CD14-positive monocyte (primary cell): ENCODE measurements at regions not wholly inside any gene's neighbourhood (a gene's known extent, or its start where the extent isn't known, plus 50 kb on each side); places are given as distances from the start of the nearest gene placed in this dataset.

Source experiments
- DNase-seq, 3 donors: peaks; one replicate each; pipeline ENCODE4 v3.0.0-alpha.2; 2011 to 2022
- H2AFZ ChIP-seq: 2 replicates; pipeline ENCODE4 v1.6.0; 2012; ENCODE audit warnings: mild to moderate bottlenecking, low read depth, low read length, inconsistent platforms; ENCODE audit not compliant: insufficient read depth, poor library complexity, severe bottlenecking
- H3K27ac ChIP-seq, 2 donors: 1 replicate in 1 of 2; 2 replicates in 1 of 2; pipeline ENCODE4 v1.5.1; 2012 to 2013; ENCODE audit warnings: low read length in 2 of 2, control low read depth in 1 of 2, inconsistent platforms in 1 of 2, low read depth in 1 of 2, mild to moderate bottlenecking in 1 of 2
- H3K27me3 ChIP-seq, 2 donors: one replicate each; pipeline versions ENCODE4 v1.6.0 to v1.6.1; 2011 to 2013; ENCODE audit warnings: low read length in 2 of 2; ENCODE audit not compliant: control insufficient read depth in 2 of 2, insufficient read depth in 2 of 2
- H3K36me3 ChIP-seq, 2 donors: replicated peaks in 1 of 2; 1 replicate in 1 of 2; 2 replicates in 1 of 2; pipeline versions ENCODE4 v1.5.1 to v1.6.1; 2012 to 2013; ENCODE audit warnings: low read length in 2 of 2, control low read depth in 1 of 2, inconsistent platforms in 1 of 2, mild to moderate bottlenecking in 1 of 2; ENCODE audit not compliant: insufficient read depth in 2 of 2, control insufficient read depth in 1 of 2
- H3K4me1 ChIP-seq, 2 donors: 1 replicate in 1 of 2; 2 replicates in 1 of 2; pipeline versions ENCODE4 v1.5.1 to v1.6.1; 2012 to 2013; ENCODE audit warnings: low read length in 2 of 2, control low read depth in 1 of 2, inconsistent platforms in 1 of 2, mild to moderate bottlenecking in 1 of 2, moderate library complexity in 1 of 2; ENCODE audit not compliant: insufficient read depth in 2 of 2, control insufficient read depth in 1 of 2
- H3K4me2 ChIP-seq: replicated peaks from 2 replicates; pipeline ENCODE3; 2012; ENCODE audit warnings: low read length, moderate library complexity, mild to moderate bottlenecking; ENCODE audit not compliant: poor library complexity, severe bottlenecking; ENCODE audit errors: extremely low read depth
- H3K4me3 ChIP-seq, 3 experiments: fragments of 200-600 bp in 1 of 3; sonication (generic) in 1 of 3; replicated peaks in 1 of 3; 1 replicate in 2 of 3; 2 replicates in 1 of 3; pipeline ENCODE4 v1.5.1; 2011 to 2013; ENCODE audit warnings: low read length in 3 of 3, mild to moderate bottlenecking in 3 of 3, control low read depth in 2 of 3, low read depth in 2 of 3, inconsistent platforms in 1 of 3, moderate library complexity in 1 of 3
- H3K79me2 ChIP-seq: 2 replicates; pipeline ENCODE4 v1.6.0; 2012; ENCODE audit warnings: mild to moderate bottlenecking, control low read depth, inconsistent platforms, low read length, moderate library complexity; ENCODE audit not compliant: insufficient read depth
- H3K9ac ChIP-seq: 2 replicates; pipeline ENCODE4 v1.6.0; 2017; ENCODE audit warnings: low read length, mild to moderate bottlenecking; ENCODE audit not compliant: insufficient read depth, poor library complexity, severe bottlenecking
- H3K9me3 ChIP-seq, 2 donors: replicated peaks in 1 of 2; 1 replicate in 1 of 2; 2 replicates in 1 of 2; pipeline versions ENCODE4 v1.5.1 to v1.6.1; 2012 to 2013; ENCODE audit warnings: low read length in 2 of 2, control low read depth in 1 of 2; ENCODE audit not compliant: control insufficient read depth in 1 of 2, insufficient read depth in 1 of 2
- H4K20me1 ChIP-seq: 2 replicates; pipeline ENCODE4 v1.6.0; 2012; ENCODE audit warnings: mild to moderate bottlenecking, low read length, control low read depth, moderate library complexity; ENCODE audit not compliant: insufficient read depth
- H3K27ac Mint-ChIP-seq, 7 donors: one replicate each; pipeline ENCODE4 v1.8.0; 2020; ENCODE audit warnings: mild to moderate bottlenecking in 7 of 7, mixed read lengths in 7 of 7, moderate library complexity in 6 of 7, inconsistent platforms in 2 of 7
- H3K27me3 Mint-ChIP-seq, 3 donors: one replicate each; pipeline ENCODE4 v1.8.0; 2021 to 2022; ENCODE audit warnings: low read depth in 3 of 3, mild to moderate bottlenecking in 3 of 3, mixed read lengths in 3 of 3, moderate library complexity in 3 of 3, inconsistent platforms in 1 of 3
- H3K36me3 Mint-ChIP-seq, 2 donors: one replicate each; pipeline ENCODE4 v1.8.0; 2020; ENCODE audit warnings: mixed read lengths in 2 of 2, inconsistent platforms in 1 of 2, mild to moderate bottlenecking in 1 of 2
- H3K4me1 Mint-ChIP-seq: one replicate; pipeline ENCODE4 v1.8.0; 2020; ENCODE audit warnings: mild to moderate bottlenecking, mixed read lengths
- H3K4me3 Mint-ChIP-seq, 2 donors: one replicate each; pipeline ENCODE4 v1.8.0; 2020; ENCODE audit warnings: mild to moderate bottlenecking in 2 of 2, mixed read lengths in 2 of 2, moderate library complexity in 1 of 2
- H3K9me3 Mint-ChIP-seq, 7 donors: one replicate each; pipeline ENCODE4 v1.8.0; 2020 to 2022; ENCODE audit warnings: mixed read lengths in 7 of 7, mild to moderate bottlenecking in 6 of 7, moderate library complexity in 6 of 7, inconsistent platforms in 2 of 7
- WGBS: methylation state at CpG from one replicate; pipeline ENCODE4 v1.1.5; 2013; ENCODE audit warnings: missing lambda C conversion rate; ENCODE audit not compliant: insufficient coverage; 5-methylcytosine and 5-hydroxymethylcytosine counted together
- intact Hi-C, 2 donors: fragments of 100-400 bp; cut with micrococcal nuclease; formaldehyde crosslinking; loops; one replicate each; pipeline versions ENCODE4 v1.15.0 to v1.15.1; 2023
- TF ChIP-seq, protein P1 (sequence below): fragments of 200-600 bp; IDR thresholded peaks from one replicate; pipeline ENCODE4 v1.8.0; 2022; ENCODE audit warnings: antibody characterized with exemption, mild to moderate bottlenecking

GRCh38 chr4:79236785-79237184 is 89.1 kb downstream of the NAA11 start:
- H3K27me3 Mint-ChIP-seq: no peaks in the 10 kb centered on the region
- no peaks in the 10 kb centered on the region for H3K9me3 Mint-ChIP-seq

DNA sequence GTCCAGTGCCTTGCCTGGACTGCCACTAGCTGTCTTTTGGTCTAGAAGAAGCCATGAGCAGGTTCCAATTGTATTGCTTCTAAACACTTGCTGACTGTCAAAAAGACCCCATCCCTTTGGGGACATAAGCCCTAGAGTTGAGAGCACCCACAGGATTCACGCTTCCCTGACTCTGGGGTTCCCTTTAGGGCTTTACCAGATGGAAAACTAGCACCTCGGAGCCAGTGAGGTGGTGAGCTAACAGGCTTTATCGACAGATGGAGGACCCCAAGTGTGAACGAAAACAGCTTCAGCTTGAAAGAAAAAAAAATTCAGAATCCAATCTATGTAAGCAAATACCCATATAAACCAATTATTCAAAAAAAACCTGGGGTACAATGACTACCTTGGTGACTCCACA is 90.8 kb downstream of the NAA11 start:
- Mint-ChIP-seq H3K4me1 (no peaks in the 10 kb centered on the region), H3K36me3 (no peaks in the 10 kb centered on the region), H3K9me3 (no peaks in the 10 kb centered on the region), H3K27me3 (no peaks in the 10 kb centered on the region), H3K4me3 (no peak overlapping the region), H3K27ac (no peak overlapping the region)
- TF ChIP-seq, protein P1, sequence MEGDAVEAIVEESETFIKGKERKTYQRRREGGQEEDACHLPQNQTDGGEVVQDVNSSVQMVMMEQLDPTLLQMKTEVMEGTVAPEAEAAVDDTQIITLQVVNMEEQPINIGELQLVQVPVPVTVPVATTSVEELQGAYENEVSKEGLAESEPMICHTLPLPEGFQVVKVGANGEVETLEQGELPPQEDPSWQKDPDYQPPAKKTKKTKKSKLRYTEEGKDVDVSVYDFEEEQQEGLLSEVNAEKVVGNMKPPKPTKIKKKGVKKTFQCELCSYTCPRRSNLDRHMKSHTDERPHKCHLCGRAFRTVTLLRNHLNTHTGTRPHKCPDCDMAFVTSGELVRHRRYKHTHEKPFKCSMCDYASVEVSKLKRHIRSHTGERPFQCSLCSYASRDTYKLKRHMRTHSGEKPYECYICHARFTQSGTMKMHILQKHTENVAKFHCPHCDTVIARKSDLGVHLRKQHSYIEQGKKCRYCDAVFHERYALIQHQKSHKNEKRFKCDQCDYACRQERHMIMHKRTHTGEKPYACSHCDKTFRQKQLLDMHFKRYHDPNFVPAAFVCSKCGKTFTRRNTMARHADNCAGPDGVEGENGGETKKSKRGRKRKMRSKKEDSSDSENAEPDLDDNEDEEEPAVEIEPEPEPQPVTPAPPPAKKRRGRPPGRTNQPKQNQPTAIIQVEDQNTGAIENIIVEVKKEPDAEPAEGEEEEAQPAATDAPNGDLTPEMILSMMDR: no peak
- 71% methylated on average over 3 of the region's 4 CpGs for WGBS
- no peak overlapping the region for H2AFZ ChIP-seq
- no peaks in the 10 kb centered on the region for H4K20me1 ChIP-seq
- H3K9ac ChIP-seq: no peak overlapping the region
- H3K9me3 ChIP-seq: no peaks in the 10 kb centered on the region
- DNase-seq: no peak
- no peak overlapping the region for H3K27ac ChIP-seq
- no peak overlapping the region for H3K4me3 ChIP-seq
- no peaks in the 10 kb centered on the region for H3K79me2 ChIP-seq
- H3K36me3 ChIP-seq: no peaks in the 10 kb centered on the region
- no peaks in the 10 kb centered on the region for H3K27me3 ChIP-seq
- no peaks in the 10 kb centered on the region for H3K4me1 ChIP-seq
- intact Hi-C loops: no loop called here
- H3K4me2 ChIP-seq: no peak overlapping the region

More at GRCh38 chr4:79236785-79237184, 89.1 kb downstream of the NAA11 start:
- Mint-ChIP-seq H3K4me1 (no peaks in the 10 kb centered on the region), H3K36me3 (no peaks in the 10 kb centered on the region), H3K4me3 (no peak overlapping the region), H3K27ac (no peak overlapping the region)
- H3K4me1 ChIP-seq: no peaks in the 10 kb centered on the region
- H4K20me1 ChIP-seq: no peaks in the 10 kb centered on the region
- TF ChIP-seq, protein P1: no peak
- WGBS: 100% methylated on average over 1 of the region's 1 CpG
- H3K27me3 ChIP-seq: no peaks in the 10 kb centered on the region
- H3K36me3 ChIP-seq: no peaks in the 10 kb centered on the region
- intact Hi-C loops: no loop called here
- no peak overlapping the region for H3K27ac ChIP-seq
- H3K9me3 ChIP-seq: no peaks in the 10 kb centered on the region
- H3K79me2 ChIP-seq: no peaks in the 10 kb centered on the region
- no peak overlapping the region for H3K4me2 ChIP-seq
- DNase-seq: no peak
- no peak overlapping the region for H2AFZ ChIP-seq
- H3K9ac ChIP-seq: no peak overlapping the region
- H3K4me3 ChIP-seq: no peak overlapping the region
